ENCODE measurements at regions not wholly inside any gene's neighbourhood (a gene's known extent, or its start where the extent isn't known, plus 50 kb on each side); places are given as distances from the start of the nearest gene placed in this dataset.

DNA sequence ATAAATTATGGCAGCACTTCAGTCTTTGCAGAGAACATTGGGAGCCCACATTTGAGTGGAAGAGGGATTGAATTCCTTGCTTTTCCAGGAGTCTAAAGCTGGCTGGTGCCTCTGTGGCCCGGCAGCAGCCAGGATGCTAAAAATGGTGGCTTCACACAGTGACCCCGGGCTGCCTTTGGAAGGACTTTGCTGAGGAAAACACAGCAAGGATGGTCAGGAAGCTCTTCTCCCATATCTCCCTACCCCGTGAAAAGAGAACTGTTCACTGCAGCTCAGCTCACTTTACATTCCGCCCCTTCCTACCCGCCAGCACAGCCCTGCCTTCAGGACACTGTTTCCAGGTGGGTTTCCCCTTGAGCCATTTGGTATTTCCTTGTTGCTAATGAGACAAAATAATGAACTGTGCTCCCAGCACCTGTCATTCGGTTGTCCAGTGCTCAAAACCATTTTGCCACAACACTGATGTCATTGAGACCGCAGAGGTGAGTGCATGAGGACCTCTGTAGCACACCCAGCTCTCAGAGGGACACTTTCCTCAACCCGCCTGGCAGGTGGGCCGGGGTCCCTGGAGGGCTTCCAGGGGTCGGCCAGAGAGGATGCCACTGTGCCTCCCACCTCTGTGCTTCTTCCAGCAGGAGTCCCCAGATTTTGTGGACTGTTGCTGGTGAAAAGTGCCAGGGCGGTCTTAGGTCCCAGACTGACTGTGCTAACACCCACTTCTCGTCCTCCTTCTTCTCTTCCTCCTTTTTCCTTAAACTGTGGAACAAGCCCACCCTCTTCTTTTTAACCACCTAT, 255.7 kb upstream of the PPP2R2D start:
- no peak overlapping the region for H3K4me3 ChIP-seq (ENCODE audit: low read depth, low read length)
- no peak for DNase-seq (ENCODE audit: low read depth, low spot score)
- TF ChIP-seq, protein P1, sequence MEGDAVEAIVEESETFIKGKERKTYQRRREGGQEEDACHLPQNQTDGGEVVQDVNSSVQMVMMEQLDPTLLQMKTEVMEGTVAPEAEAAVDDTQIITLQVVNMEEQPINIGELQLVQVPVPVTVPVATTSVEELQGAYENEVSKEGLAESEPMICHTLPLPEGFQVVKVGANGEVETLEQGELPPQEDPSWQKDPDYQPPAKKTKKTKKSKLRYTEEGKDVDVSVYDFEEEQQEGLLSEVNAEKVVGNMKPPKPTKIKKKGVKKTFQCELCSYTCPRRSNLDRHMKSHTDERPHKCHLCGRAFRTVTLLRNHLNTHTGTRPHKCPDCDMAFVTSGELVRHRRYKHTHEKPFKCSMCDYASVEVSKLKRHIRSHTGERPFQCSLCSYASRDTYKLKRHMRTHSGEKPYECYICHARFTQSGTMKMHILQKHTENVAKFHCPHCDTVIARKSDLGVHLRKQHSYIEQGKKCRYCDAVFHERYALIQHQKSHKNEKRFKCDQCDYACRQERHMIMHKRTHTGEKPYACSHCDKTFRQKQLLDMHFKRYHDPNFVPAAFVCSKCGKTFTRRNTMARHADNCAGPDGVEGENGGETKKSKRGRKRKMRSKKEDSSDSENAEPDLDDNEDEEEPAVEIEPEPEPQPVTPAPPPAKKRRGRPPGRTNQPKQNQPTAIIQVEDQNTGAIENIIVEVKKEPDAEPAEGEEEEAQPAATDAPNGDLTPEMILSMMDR (IDR thresholded peaks at IDR 0.05; ENCODE audit: low read depth, low read length), result no peak
- H3K27me3 ChIP-seq (ENCODE audit: control insufficient read depth, insufficient read depth, low read length), result no peaks in the 10 kb centered on the region
- ChIA-PET CTCF (no interaction called here), POLR2A (no interaction called here)
- peaks cover 63% of the 10 kb centered on the region for H3K9me3 ChIP-seq (ENCODE audit: control insufficient read depth, insufficient read depth, low read length)
- no peak overlapping the region for H3K27ac ChIP-seq (ENCODE audit: low read depth, low read length)

DNA sequence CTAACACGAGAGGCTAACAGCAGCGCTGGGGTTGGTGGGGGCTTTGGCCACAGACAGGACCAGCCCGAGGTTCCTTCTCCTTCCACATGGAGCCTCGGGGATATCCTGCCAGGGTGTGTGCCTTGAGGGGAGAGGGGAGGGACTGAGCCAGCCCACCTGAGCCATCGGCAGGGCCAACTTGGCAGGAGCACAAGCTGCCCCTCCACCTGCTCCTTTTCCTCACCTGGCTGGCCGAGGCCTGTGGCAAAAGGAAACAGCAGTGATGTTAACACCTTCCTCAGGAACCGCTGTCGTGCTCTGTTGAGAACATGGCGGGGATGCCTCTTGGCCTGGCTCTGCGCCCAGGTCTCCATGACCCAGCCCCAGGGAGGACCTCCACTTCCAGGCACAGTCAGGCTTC, 255.1 kb upstream of the PPP2R2D start:
- Histone ChIP-seq H3K27me3 (ENCODE audit: control insufficient read depth, insufficient read depth, low read length) (no peaks in the 10 kb centered on the region), H3K27ac (ENCODE audit: low read depth, low read length) (no peak overlapping the region), H3K4me3 (ENCODE audit: low read depth, low read length) (no peak overlapping the region), H3K9me3 (ENCODE audit: control insufficient read depth, insufficient read depth, low read length) (peaks cover 70% of the 10 kb centered on the region)
- TF ChIP-seq, protein P1 (IDR thresholded peaks at IDR 0.05; ENCODE audit: low read depth, low read length), result no peak
- ChIA-PET POLR2A (no interaction called here), CTCF (no interaction called here)
- DNase-seq (ENCODE audit: low read depth, low spot score), result no peak

DNA sequence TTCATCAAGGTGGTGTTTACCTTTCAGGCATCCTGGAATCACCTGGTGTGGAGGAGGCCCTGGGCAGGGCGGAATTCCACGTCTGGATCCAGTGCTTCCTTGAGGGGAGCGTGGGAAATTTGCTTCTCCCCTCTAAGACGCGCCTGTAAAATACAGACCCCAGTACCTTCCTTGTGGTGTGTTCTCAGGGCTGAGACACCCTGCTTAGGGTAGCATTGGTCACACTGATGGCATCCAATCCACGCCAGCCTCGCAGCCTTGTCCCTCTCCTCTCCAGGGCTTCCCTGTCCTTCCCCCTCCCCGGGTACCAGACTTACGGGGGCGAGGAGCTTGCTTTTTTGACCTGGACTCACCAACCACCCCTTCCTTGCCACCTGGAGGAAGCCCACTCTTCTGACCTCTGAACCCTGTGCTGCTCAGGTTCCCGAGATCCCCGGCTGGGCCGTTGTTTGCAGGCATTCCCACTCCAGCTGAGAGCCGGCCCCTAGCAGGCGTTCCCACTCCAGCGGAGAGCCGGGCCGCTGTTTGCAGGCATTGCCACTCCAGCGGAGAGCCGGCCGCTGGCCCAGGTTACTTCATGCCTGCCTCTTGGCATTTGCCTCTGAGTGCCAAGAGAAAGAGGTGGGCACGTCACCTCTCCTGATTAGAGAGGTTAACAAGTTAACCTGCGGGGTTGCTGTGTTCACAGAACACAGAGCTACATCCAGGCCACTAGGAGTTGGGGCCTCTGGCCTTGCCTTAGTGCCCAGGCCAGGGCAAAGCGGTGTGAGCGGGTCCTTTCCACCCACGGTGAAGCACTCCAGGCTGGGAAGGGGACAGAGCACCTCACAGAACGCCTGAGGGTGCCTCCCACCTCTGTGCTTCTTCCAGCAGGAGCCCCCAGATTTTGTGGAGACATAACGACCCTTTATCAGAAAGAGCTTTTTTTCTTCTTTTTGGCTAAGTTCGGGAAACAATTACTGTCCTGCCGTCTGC, 254.0 kb upstream of the PPP2R2D start:
- ChIA-PET CTCF (no interaction called here), POLR2A (no interaction called here)
- no peak overlapping the region for H3K27ac ChIP-seq (ENCODE audit: low read depth, low read length)
- no peak overlapping the region for H3K4me3 ChIP-seq (ENCODE audit: low read depth, low read length)
- H3K9me3 ChIP-seq (ENCODE audit: control insufficient read depth, insufficient read depth, low read length), result peaks cover 76% of the 10 kb centered on the region
- no peak for DNase-seq (ENCODE audit: low read depth, low spot score)
- H3K27me3 ChIP-seq (ENCODE audit: control insufficient read depth, insufficient read depth, low read length), result no peaks in the 10 kb centered on the region
- TF ChIP-seq, protein P1 (IDR thresholded peaks at IDR 0.05; ENCODE audit: low read depth, low read length), result no peak

DNA sequence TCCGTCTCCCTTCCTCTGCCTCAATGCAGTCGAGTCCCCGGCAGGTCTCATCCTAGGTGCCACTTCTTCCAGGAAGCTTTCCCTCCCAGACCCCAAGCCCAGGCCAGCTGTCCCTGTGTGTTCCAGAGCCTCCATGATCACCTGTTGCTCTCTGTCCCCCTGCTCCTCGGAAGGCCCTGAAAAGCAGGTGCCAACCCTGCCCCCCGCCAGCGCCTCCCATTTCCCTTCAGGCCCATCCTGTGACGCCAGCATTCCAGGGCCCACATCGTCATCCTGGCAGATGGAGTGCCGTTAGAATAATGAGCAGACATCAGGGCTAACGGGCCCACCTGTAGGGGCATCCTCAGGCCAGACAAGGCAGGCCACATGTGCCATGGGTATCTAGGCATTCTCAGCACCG, 253.0 kb upstream of the PPP2R2D start:
- H3K27me3 ChIP-seq (ENCODE audit: control insufficient read depth, insufficient read depth, low read length), result no peaks in the 10 kb centered on the region
- POLR2A ChIA-PET, result no interaction called here
- no peak overlapping the region for H3K27ac ChIP-seq (ENCODE audit: low read depth, low read length)
- DNase-seq (ENCODE audit: low read depth, low spot score), result no peak
- CTCF ChIA-PET, result no interaction called here
- TF ChIP-seq, protein P1 (IDR thresholded peaks at IDR 0.05; ENCODE audit: low read depth, low read length), result no peak
- no peak overlapping the region for H3K4me3 ChIP-seq (ENCODE audit: low read depth, low read length)
- H3K9me3 ChIP-seq (ENCODE audit: control insufficient read depth, insufficient read depth, low read length), result peaks cover 82% of the 10 kb centered on the region
